SK-N-SH (cell line): ENCODE measurements at regions not wholly inside any gene's neighbourhood (a gene's known extent, or its start where the extent isn't known, plus 50 kb on each side); places are given as distances from the start of the nearest gene placed in this dataset.

ENCODE experiments used
- CTCF ChIA-PET: fragments of 300-600, 350-600 bp; formaldehyde crosslinking; extraction: SDS; loops from one replicate; lab custom pipeline; 2021; lab: Yijun Ruan, JAX
- POLR2A ChIA-PET: fragments of 350-600 bp; sonication (Branson Sonifier 250); formaldehyde crosslinking; extraction: SDS; loops from one replicate; lab custom pipeline; 2020; ENCODE audit warnings: antibody characterized with exemption, inconsistent platforms; lab: Yijun Ruan, JAX
- DNase-seq: peaks from one replicate; pipeline ENCODE4 v3.0.0; 2012
- H2AFZ ChIP-seq: fragments of 200-600 bp; sonication (generic); 2 replicates; pipeline ENCODE4 v1.8.1; 2016; ENCODE audit warnings: antibody characterized with exemption, mild to moderate bottlenecking, low read depth
- H3F3A ChIP-seq: fragments of 200-600 bp; sonication (generic); replicated peaks from 2 replicates; pipeline ENCODE3; 2016; ENCODE audit warnings: antibody characterized with exemption, mild to moderate bottlenecking; ENCODE audit not compliant: insufficient read depth
- H3K27ac ChIP-seq, 2 experiments: fragments of 200-500 bp in 1 of 2; fragments of 200-600 bp in 1 of 2; sonication (Bioruptor generic) in 1 of 2; sonication (generic), shearing (Covaris generic) in 1 of 2; 2 replicates each; pipeline versions ENCODE4 v1.5.1 to v1.6.1; 2014 to 2016; ENCODE audit warnings: low read depth in 2 of 2, inconsistent platforms in 1 of 2, low read length in 1 of 2, mild to moderate bottlenecking in 1 of 2, mixed read lengths in 1 of 2
- H3K27me3 ChIP-seq: fragments of 200-600 bp; sonication (generic), shearing (Covaris generic); 2 replicates; pipeline ENCODE4 v1.6.1; 2016; ENCODE audit warnings: mixed run types; ENCODE audit not compliant: insufficient read depth
- H3K36me3 ChIP-seq, 2 experiments: fragments of 200-500 bp in 1 of 2; fragments of 200-600 bp in 1 of 2; sonication (Bioruptor generic) in 1 of 2; sonication (generic) in 1 of 2; replicated peaks in 1 of 2; 2 replicates each; pipeline versions ENCODE3 to v1.5.1; 2014 to 2016; ENCODE audit warnings: low read length in 1 of 2, mild to moderate bottlenecking in 1 of 2; ENCODE audit not compliant: insufficient read depth in 2 of 2, control insufficient read depth in 1 of 2
- H3K4me1 ChIP-seq, 2 experiments: fragments of 200-500 bp in 1 of 2; fragments of 200-600 bp in 1 of 2; sonication (Bioruptor generic) in 1 of 2; sonication (generic), shearing (Covaris generic) in 1 of 2; 2 replicates each; pipeline versions ENCODE4 v1.5.1 to v1.6.1; 2014 to 2016; ENCODE audit warnings: low read depth in 1 of 2, low read length in 1 of 2, mixed run types in 1 of 2; ENCODE audit not compliant: insufficient read depth in 2 of 2, control insufficient read depth in 1 of 2
- H3K4me2 ChIP-seq: fragments of 200-600 bp; sonication (generic), shearing (Covaris generic); 2 replicates; pipeline ENCODE4 v1.6.1; 2017; ENCODE audit warnings: mixed run types
- H3K4me3 ChIP-seq, 2 experiments: fragments of 200-500 bp in 1 of 2; fragments of 200-600 bp in 1 of 2; sonication (Bioruptor generic) in 1 of 2; sonication (generic), shearing (Covaris generic) in 1 of 2; 2 replicates each; pipeline versions ENCODE4 v1.5.1 to v1.8.1; 2014 to 2016; ENCODE audit warnings: low read depth in 2 of 2, inconsistent platforms in 1 of 2, low read length in 1 of 2, mild to moderate bottlenecking in 1 of 2, mixed read lengths in 1 of 2, moderate library complexity in 1 of 2
- H3K79me2 ChIP-seq: fragments of 200-600 bp; sonication (generic); 2 replicates; pipeline ENCODE4 v1.8.1; 2017; ENCODE audit warnings: mild to moderate bottlenecking; ENCODE audit not compliant: insufficient read depth
- H3K9ac ChIP-seq: fragments of 200-600 bp; sonication (generic); 2 replicates; pipeline ENCODE4 v1.6.1; 2017; ENCODE audit warnings: mixed run types
- H3K9me2 ChIP-seq: fragments of 200-600 bp; sonication (generic); 2 replicates; pipeline ENCODE4 v1.6.1; 2017; ENCODE audit warnings: mixed run types
- H3K9me3 ChIP-seq: fragments of 200-600 bp; sonication (generic); 2 replicates; pipeline ENCODE4 v1.6.1; 2017; ENCODE audit warnings: mixed run types, mild to moderate bottlenecking, moderate library complexity
- H4K20me1 ChIP-seq: fragments of 200-600 bp; sonication (generic); 2 replicates; pipeline ENCODE4 v1.6.1; 2017; ENCODE audit warnings: mild to moderate bottlenecking, mixed run types; ENCODE audit not compliant: insufficient read depth
- CHD2 ChIP-seq: fragments of 150-350 bp; IDR thresholded peaks from 2 replicates; pipeline ENCODE4 v1.6.1; 2018; ENCODE audit warnings: low read length; ENCODE audit not compliant: partially characterized antibody
- CTCF ChIP-seq: fragments of 200-600 bp; sonication (generic); IDR thresholded peaks from 2 replicates; pipeline ENCODE4 v1.6.1; 2017; ENCODE audit warnings: antibody characterized with exemption, mild to moderate bottlenecking, moderate library complexity
- EP300 ChIP-seq, 2 experiments: IDR thresholded peaks; 2 replicates each; pipeline versions ENCODE4 v1.4.0 to v1.6.1; 2012; ENCODE audit warnings: borderline replicate concordance in 1 of 2, low read depth in 1 of 2, low read length in 1 of 2
- FOSL2 ChIP-seq: IDR thresholded peaks from 2 replicates; pipeline ENCODE4 v1.4.0; 2012; ENCODE audit warnings: low read depth, mild to moderate bottlenecking, moderate library complexity, borderline replicate concordance
- FOXJ3 ChIP-seq: sonication (generic); formaldehyde crosslinking; IDR thresholded peaks from 2 replicates; pipeline ENCODE4 v1.5.1; 2020; ENCODE audit warnings: mild to moderate bottlenecking, missing genetic modification reagents
- GATA2 ChIP-seq: sonication (generic); formaldehyde crosslinking; IDR thresholded peaks from 2 replicates; pipeline ENCODE4 v1.5.0; 2020; ENCODE audit warnings: mild to moderate bottlenecking, missing genetic modification reagents
- JUND ChIP-seq: IDR thresholded peaks from 2 replicates; pipeline ENCODE4 v1.4.0; 2012
- MEF2A ChIP-seq: IDR thresholded peaks from 2 replicates; pipeline ENCODE4 v1.4.0; 2012; ENCODE audit warnings: low read depth, borderline replicate concordance
- MXI1 ChIP-seq: IDR thresholded peaks from 2 replicates; pipeline ENCODE4 v1.6.1; 2012; ENCODE audit warnings: mild to moderate bottlenecking, low read depth, low read length, improper control_type of control experiment
- NRF1 ChIP-seq: IDR thresholded peaks from 2 replicates; pipeline ENCODE4 v1.6.1; 2012; ENCODE audit warnings: low read depth, mild to moderate bottlenecking, low read length
- PBX3 ChIP-seq: IDR thresholded peaks from 2 replicates; pipeline ENCODE4; 2012
- POLR2AphosphoS5 ChIP-seq: IDR thresholded peaks from 2 replicates; pipeline ENCODE4 v1.6.1; 2012; ENCODE audit warnings: low read depth, low read length
- RXRA ChIP-seq: IDR thresholded peaks from 2 replicates; pipeline ENCODE4 v1.4.0; 2012; ENCODE audit warnings: low read depth, mild to moderate bottlenecking, borderline replicate concordance
- SIN3A ChIP-seq: IDR thresholded peaks from 2 replicates; pipeline ENCODE4 v1.6.1; 2012; ENCODE audit warnings: low read depth, mild to moderate bottlenecking, low read length, moderate library complexity, borderline replicate concordance
- TEAD4 ChIP-seq: IDR thresholded peaks from 2 replicates; pipeline ENCODE4 v1.4.0; 2012; ENCODE audit warnings: mild to moderate bottlenecking, borderline replicate concordance; ENCODE audit not compliant: insufficient read depth
- WGBS: methylation state at CpG from one replicate; pipeline ENCODE4 v1.1.6; 2017; ENCODE audit warnings: low lambda C conversion rate; 5-methylcytosine and 5-hydroxymethylcytosine counted together

GRCh38 chr5:63314551-63314950, 647.7 kb downstream of the HTR1A start (continued):
- TF ChIP-seq PBX3 (no peak), FOSL2 (no peak), MXI1 (no peak), JUND (no peak), NRF1 (no peak), MEF2A (no peak), CHD2 (no peak)

GRCh38 chr5:63310644-63311043, 651.6 kb downstream of the HTR1A start:
- 13% methylated on average over 1 of the region's 1 CpG for WGBS
- POLR2A ChIA-PET = no interaction called here
- no peaks in the 10 kb centered on the region for H3K9me2 ChIP-seq
- H3K9me3 ChIP-seq = no peaks in the 10 kb centered on the region
- H3K36me3 ChIP-seq = no peaks in the 10 kb centered on the region
- no peaks in the 10 kb centered on the region for H3F3A ChIP-seq
- DNase-seq = no peak
- H3K4me3 ChIP-seq = no peak overlapping the region
- no peaks in the 10 kb centered on the region for H3K27me3 ChIP-seq
- no peak overlapping the region for H2AFZ ChIP-seq
- TF ChIP-seq GATA2 (CRISPR knock-in tag) (no peak), EP300 (IDR thresholded peaks at IDR 0.05; ENCODE audit: borderline replicate concordance in 1 of 2, low read depth in 1 of 2, low read length in 1 of 2) (no peak), PBX3 (no peak), POLR2AphosphoS5 (no peak), SIN3A (no peak), FOXJ3 (CRISPR knock-in tag) (no peak), TEAD4 (no peak), CTCF (no peak), RXRA (no peak)
- TF ChIP-seq, all 33 proteins: peak for 0
- no peak overlapping the region for H3K4me2 ChIP-seq
- CTCF ChIA-PET = no interaction called here
- no peak overlapping the region for H3K9ac ChIP-seq
- H3K79me2 ChIP-seq = no peaks in the 10 kb centered on the region
- no peaks in the 10 kb centered on the region for H4K20me1 ChIP-seq
- H3K27ac ChIP-seq = no peak overlapping the region
- no peaks in the 10 kb centered on the region for H3K4me1 ChIP-seq
